HEK293T (cell line): ENCODE measurements at regions not wholly inside any gene's neighbourhood (a gene's known extent, or its start where the extent isn't known, plus 50 kb on each side); places are given as distances from the start of the nearest gene placed in this dataset.
A peak's percentile ranks its signal among the peaks of the same experiment; 100 is the strongest.

Experiments
- BHLHE40 ChIP-seq: fragments of 450-650 bp; IDR thresholded peaks from 2 replicates; pipeline ENCODE4 v1.6.1; 2016; ENCODE audit warnings: mild to moderate bottlenecking, moderate library complexity, borderline replicate concordance
- ELF4 ChIP-seq: fragments of 450-650 bp; IDR thresholded peaks from 2 replicates; pipeline ENCODE4 v1.6.1; 2017; ENCODE audit warnings: antibody characterized with exemption
- FOXA1 ChIP-seq: fragments of 450-650 bp; IDR thresholded peaks from 2 replicates; pipeline ENCODE4 v1.6.1; 2016; ENCODE audit warnings: mild to moderate bottlenecking
- FOXK2 ChIP-seq: fragments of 450-650 bp; IDR thresholded peaks from 2 replicates; pipeline ENCODE4 v1.6.1; 2016; ENCODE audit warnings: mild to moderate bottlenecking
- FOXM1 ChIP-seq: fragments of 450-650 bp; IDR thresholded peaks from 2 replicates; pipeline ENCODE4 v1.6.1; 2017; ENCODE audit warnings: mild to moderate bottlenecking, borderline replicate concordance
- HDGF ChIP-seq: fragments of 450-650 bp; IDR thresholded peaks from 2 replicates; pipeline ENCODE4 v1.6.1; 2017; ENCODE audit warnings: antibody characterized with exemption, borderline replicate concordance
- L3MBTL2 ChIP-seq: fragments of 450-650 bp; conservative IDR thresholded peaks from 2 replicates; pipeline ENCODE4 v1.6.1; 2016; ENCODE audit warnings: mild to moderate bottlenecking
- LEF1 ChIP-seq: fragments of 450-650 bp; IDR thresholded peaks from 2 replicates; pipeline ENCODE4 v1.6.1; 2017; ENCODE audit warnings: mild to moderate bottlenecking, borderline replicate concordance
- NFRKB ChIP-seq: fragments of 450-650 bp; IDR thresholded peaks from 2 replicates; pipeline ENCODE4 v1.6.1; 2016; ENCODE audit warnings: mild to moderate bottlenecking, moderate library complexity
- TARDBP ChIP-seq: fragments of 450-650 bp; IDR thresholded peaks from 2 replicates; pipeline ENCODE4 v1.6.1; 2016
- ZNF384 ChIP-seq: fragments of 450-650 bp; IDR thresholded peaks from 2 replicates; pipeline ENCODE4 v1.6.1; 2016
- TF ChIP-seq, protein P1 (sequence below): fragments of 450-650 bp; IDR thresholded peaks from 2 replicates; pipeline ENCODE4 v1.6.1; 2016

- TF ChIP-seq FOXM1, result peak; percentile 46; the same call in 1 of the 2 replicates
- no peak for TF ChIP-seq HDGF
- no peak for TF ChIP-seq BHLHE40
- TF ChIP-seq ZNF384, result peak; percentile 100
- TF ChIP-seq LEF1, result no peak
- TF ChIP-seq FOXK2, result no peak
- peak; percentile 72 for TF ChIP-seq NFRKB
- TF ChIP-seq, protein P1, sequence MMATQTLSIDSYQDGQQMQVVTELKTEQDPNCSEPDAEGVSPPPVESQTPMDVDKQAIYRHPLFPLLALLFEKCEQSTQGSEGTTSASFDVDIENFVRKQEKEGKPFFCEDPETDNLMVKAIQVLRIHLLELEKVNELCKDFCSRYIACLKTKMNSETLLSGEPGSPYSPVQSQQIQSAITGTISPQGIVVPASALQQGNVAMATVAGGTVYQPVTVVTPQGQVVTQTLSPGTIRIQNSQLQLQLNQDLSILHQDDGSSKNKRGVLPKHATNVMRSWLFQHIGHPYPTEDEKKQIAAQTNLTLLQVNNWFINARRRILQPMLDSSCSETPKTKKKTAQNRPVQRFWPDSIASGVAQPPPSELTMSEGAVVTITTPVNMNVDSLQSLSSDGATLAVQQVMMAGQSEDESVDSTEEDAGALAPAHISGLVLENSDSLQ, result no peak
- no peak; the same call in 1 of the 2 replicates for TF ChIP-seq ELF4
- TF ChIP-seq FOXA1, result no peak
- TF ChIP-seq L3MBTL2, result peak; percentile 91
- no peak for TF ChIP-seq TARDBP
Measured at GRCh38 chrX:131830400-131831184, 192.5 kb upstream of the STK26 start.
